NCI-H748 (cell line): ENCODE measurements at regions not wholly inside any gene's neighbourhood (a gene's known extent, or its start where the extent isn't known, plus 50 kb on each side); places are given as distances from the start of the nearest gene placed in this dataset.
A peak's percentile ranks its signal among the peaks of the same experiment; 100 is the strongest.

Source experiments
- DNase-seq: peaks from one replicate; lab custom pipeline; 2025; ENCODE audit not compliant: unreplicated experiment; lab: John Stamatoyannopoulos, UW

GRCh38 chr1:118739501-118739900 lies 248.6 kb downstream of the TBX15 start:
- DNase-seq: no peak

GRCh38 chr1:118736322-118736721 lies 251.8 kb downstream of the TBX15 start:
- DNase-seq: no peak

- peak; percentile 56 for DNase-seq
These were observed 270.2 kb downstream of the TBX15 start for GRCh38 chr1:118717893-118718292.

GRCh38 chr1:118716775-118717174 lies 271.4 kb downstream of the TBX15 start:
- DNase-seq: peak; percentile 14

- no peak for DNase-seq
These were observed 276.8 kb downstream of the TBX15 start for GRCh38 chr1:118711356-118711755.

- DNase-seq: no peak
These were observed 289.2 kb downstream of the TBX15 start for GRCh38 chr1:118698911-118699310.

- no peak for DNase-seq
These were observed 296.0 kb downstream of the TBX15 start for GRCh38 chr1:118692143-118692542.

DNA sequence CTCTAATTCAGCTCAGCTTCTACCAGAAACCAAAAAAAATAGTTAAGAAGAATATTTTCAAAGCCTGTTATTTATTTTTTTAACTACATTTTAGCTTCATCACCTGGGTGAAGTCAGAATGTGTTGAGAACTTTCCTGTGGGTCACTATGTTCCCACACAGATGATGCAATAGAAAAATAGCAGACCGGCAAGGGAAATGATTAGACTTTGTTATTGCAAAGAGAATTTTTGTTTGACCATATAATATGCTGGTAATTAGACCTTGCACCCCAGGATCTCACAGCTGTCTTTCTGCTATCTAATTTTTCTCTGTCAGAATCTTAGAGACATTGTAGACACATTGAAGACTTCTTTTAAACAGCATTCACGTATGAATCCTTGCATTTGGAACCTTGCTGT lies 299.3 kb downstream of the TBX15 start:
- DNase-seq: no peak

DNA sequence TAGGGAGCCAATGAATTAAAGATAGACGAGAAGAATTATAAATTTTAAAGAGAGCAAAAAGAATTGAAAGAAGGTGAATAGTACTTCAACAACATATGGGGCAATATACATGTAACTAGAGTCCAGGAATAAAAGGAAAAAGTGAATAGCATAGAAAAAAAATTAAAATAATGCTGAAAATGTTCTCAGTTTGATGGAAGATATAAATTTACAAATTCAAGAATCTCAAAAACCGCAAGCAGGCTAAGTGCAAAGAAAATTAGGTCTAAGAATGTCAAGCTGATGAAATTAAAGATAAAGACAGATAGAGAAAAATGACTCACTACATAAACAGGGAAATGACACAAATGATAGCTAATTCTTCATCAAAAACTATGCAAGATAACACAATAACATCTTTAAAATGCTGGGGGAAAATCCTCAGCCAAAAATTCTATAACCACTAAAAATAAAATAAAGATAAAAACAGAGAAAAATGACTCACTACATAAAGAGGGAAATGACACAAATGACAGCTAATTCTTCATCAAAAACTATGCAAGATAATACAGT lies 326.3 kb downstream of the TBX15 start:
- no peak for DNase-seq

DNA sequence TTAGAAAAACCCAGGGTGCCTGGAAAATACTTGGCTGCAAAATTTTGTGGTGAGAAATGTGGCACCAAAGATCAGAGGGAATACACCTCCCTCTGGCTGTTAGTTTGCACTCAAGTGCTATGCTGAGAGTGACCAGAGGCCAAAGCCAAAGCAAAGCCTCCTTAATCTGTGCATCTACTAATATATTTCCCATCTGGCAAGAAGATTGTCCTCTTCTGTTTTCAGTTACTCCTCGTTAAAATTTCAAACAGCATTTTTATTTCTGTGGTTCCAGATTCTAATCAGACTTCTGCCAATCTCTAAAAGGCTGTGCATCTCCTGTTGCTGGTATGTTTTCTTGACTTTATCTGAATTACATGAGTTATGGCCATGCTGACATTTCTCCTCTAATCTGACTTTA lies 327.4 kb downstream of the TBX15 start:
- DNase-seq: no peak

DNA sequence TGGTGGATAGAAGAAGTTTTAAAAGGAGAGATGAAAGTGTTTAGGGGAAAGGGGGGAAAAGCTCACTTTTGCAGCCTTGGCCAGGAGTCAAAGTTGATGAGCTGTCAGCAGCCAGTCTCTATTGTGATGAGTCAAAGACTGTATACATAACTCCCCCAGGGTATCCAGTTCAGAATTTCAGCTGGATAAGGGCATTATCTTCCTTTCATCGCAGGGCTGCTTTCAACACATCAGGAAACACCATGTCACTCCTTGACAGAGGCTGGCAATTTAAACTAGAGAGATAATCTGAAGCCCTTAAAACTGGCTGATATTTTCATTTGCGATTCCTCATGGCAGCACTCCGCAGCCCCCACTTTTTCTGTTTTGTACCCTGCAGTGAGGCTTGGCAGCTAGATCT lies 328.5 kb downstream of the TBX15 start:
- no peak for DNase-seq

GRCh38 chr1:118650107-118650807 lies 337.9 kb downstream of the TBX15 start:
- DNase-seq: no peak

- DNase-seq: no peak
These were observed 338.6 kb downstream of the TBX15 start for GRCh38 chr1:118649369-118650106.

- no peak for DNase-seq
These were observed 352.1 kb downstream of the TBX15 start for GRCh38 chr1:118636004-118636403.

- DNase-seq: no peak
These were observed 360.7 kb downstream of the TBX15 start for GRCh38 chr1:118627435-118627834.

- DNase-seq: peak; percentile 14
These were observed 366.3 kb downstream of the TBX15 start for GRCh38 chr1:118621839-118622238.

GRCh38 chr1:118618618-118619340 lies 369.4 kb downstream of the TBX15 start:
- DNase-seq: no peak

- no peak for DNase-seq
These were observed 370.2 kb downstream of the TBX15 start for GRCh38 chr1:118617916-118618315.

DNA sequence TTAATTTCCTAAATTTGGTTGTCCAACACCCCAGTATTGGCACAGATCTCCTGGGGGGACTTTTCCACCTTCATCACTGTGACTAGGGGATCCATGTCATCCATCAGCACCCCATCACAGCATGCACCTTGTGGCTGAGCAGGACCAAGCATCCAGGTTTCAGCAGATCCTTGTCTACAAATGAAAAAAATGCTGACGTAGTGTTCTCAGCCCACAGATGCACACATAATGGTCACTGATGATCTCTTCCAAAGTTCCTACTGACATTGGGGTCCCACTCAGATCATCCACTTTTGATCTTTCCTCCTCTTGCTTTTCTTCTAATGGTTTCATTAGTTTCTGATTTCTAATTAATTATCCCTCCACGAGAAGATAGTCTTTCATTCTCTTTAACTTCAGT lies 373.1 kb downstream of the TBX15 start:
- no peak for DNase-seq

DNA sequence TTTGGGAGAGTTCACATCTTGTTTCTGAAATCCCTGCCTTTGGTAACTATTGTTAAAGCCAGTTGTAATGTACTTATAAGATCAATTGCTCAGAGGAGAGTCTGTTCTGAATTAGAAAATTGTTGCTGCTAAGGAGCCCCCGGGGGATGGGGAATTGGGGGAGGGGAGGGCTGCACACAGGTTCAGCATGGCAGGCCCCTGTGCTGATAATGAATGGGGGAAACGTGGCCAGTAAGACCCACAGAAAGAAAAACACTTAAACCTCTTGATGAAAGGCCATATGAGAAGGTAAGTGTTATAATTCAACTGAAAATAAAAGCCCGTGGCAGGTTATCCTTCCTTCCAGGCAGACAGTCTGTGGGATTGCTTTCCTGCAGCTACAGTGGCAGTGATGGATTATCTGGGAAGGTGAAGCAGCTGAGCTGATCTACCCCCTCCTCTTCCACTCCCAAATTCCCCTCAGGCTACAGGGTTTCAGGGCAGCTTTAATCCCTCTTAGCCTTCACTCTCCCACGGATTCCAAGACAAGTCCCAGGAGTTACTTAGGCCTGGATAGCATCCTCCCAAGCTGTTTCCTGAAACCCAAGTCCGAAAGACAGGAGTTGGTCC lies 398.8 kb downstream of the TBX15 start:
- DNase-seq: no peak

DNA sequence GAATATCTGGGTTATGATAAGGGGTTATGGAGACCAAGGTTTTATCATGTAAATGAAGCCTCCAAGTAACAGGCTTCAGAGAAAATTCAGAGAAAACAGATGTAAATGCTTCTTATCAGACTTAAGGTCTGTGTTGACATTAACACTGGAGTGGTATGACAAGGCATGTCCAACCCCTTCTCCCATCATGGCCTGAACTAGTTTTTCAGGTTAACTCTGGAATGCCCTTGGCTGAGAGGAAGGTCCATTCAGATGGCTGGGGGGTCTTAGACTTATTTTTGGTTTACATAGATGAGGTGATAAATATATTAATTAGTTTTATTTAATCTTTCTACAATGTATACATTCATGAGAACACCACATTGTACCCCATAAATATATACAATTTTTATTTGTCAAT lies 399.6 kb downstream of the TBX15 start:
- no peak for DNase-seq
